ENCODE measurements at regions not wholly inside any gene's neighbourhood (a gene's known extent, or its start where the extent isn't known, plus 50 kb on each side); places are given as distances from the start of the nearest gene placed in this dataset.

DNA sequence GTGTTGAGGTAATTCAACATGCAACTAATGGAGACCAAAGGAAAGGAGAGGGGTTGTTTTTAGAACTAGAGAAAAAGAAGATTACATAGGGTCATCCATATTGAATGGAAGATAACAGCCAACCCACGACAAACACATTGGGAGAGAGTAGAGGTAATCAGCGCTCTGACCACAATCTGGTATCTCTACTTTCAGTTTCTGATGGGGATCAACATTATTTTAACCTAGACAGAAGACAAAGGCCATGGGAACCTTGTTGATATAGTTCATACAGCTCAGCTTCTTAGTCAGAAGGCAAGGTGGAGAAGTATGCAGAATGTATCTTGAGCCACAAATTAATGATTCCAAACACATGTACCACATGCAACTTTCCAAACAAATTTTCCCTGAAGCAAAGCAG, 537.1 kb upstream of the ST8SIA4 start:
- TF ChIP-seq POLR2A (IDR thresholded peaks at IDR 0.05) (no peak), EP300 (IDR thresholded peaks at IDR 0.05) (no peak)
- TF ChIP-seq, protein P1, sequence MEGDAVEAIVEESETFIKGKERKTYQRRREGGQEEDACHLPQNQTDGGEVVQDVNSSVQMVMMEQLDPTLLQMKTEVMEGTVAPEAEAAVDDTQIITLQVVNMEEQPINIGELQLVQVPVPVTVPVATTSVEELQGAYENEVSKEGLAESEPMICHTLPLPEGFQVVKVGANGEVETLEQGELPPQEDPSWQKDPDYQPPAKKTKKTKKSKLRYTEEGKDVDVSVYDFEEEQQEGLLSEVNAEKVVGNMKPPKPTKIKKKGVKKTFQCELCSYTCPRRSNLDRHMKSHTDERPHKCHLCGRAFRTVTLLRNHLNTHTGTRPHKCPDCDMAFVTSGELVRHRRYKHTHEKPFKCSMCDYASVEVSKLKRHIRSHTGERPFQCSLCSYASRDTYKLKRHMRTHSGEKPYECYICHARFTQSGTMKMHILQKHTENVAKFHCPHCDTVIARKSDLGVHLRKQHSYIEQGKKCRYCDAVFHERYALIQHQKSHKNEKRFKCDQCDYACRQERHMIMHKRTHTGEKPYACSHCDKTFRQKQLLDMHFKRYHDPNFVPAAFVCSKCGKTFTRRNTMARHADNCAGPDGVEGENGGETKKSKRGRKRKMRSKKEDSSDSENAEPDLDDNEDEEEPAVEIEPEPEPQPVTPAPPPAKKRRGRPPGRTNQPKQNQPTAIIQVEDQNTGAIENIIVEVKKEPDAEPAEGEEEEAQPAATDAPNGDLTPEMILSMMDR (IDR thresholded peaks at IDR 0.05), result no peak

DNA sequence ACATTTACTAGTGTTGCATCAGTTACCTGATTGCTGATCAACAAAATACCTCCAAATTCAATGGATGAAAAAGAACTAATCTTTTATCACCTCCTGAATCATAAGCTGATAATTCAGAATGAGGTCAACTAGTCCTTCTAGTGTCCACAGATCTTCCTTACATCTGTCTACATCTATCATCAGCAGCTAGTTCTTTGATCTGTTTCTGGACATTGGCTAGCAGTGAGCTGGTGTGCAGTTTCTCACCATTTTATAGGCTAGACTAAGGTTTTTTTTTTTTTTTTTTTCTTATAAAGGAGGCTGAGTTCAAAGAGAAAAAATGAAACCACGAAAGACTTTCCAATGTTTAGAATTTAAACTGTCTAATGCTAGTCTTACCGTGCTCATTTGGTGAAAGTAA, 534.3 kb upstream of the ST8SIA4 start:
- 66 to 77% (median 70%) methylated on average over 2 of the region's 2 CpGs for WGBS, 3 donors
- intact Hi-C loops (cut with DNase I), result no loop called here
- TF ChIP-seq POLR2A (IDR thresholded peaks at IDR 0.05) (no peak), EP300 (IDR thresholded peaks at IDR 0.05) (no peak)
- TF ChIP-seq, protein P1 (IDR thresholded peaks at IDR 0.05), result no peak

More for the DNA sequence above, 537.1 kb upstream of the ST8SIA4 start:
- no peak for DNase-seq
- no peaks in the 10 kb centered on the region for H3K4me1 ChIP-seq (ENCODE audit: insufficient read depth)
- H3K36me3 ChIP-seq, result no peaks in the 10 kb centered on the region
- H3K9me3 ChIP-seq, result no peaks in the 10 kb centered on the region
- H3K27ac ChIP-seq, result no peak overlapping the region
- no peak overlapping the region for H3K4me3 ChIP-seq
- H3K27me3 ChIP-seq, result no peaks in the 10 kb centered on the region
- 72 to 85% (median 76%) methylated on average over 2 of the region's 2 CpGs for WGBS, 3 donors
- intact Hi-C loops (cut with DNase I), result no loop called here

DNA sequence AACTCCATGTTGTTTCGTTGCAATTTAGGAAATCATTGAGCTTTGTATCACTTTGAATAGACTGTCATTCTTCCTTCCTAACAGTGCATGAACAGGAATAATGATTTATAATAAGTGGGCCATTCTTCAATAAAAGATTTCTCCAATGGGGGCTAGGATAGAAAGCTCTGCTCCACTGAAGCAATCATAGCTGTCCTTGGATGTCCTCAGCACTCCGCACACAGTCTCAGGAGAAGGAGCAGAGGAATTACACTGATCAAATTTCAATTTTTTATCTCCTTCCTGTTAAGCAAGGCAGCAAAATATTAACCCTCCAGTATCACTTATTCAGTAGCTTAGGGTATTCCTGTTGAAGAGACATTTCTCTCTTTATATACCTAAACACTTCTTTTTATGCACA, 532.7 kb upstream of the ST8SIA4 start:
- DNase-seq, result no peak
- no peak overlapping the region for H3K27ac ChIP-seq
- H3K4me1 ChIP-seq (ENCODE audit: insufficient read depth), result no peaks in the 10 kb centered on the region
- no peaks in the 10 kb centered on the region for H3K9me3 ChIP-seq
- TF ChIP-seq EP300 (IDR thresholded peaks at IDR 0.05) (no peak), POLR2A (IDR thresholded peaks at IDR 0.05) (no peak)
- no peaks in the 10 kb centered on the region for H3K36me3 ChIP-seq
- 8 to 23% (median 16%) methylated on average over 2 of the region's 2 CpGs for WGBS, 3 donors
- intact Hi-C loops (cut with DNase I), result no loop called here
- no peak overlapping the region for H3K4me3 ChIP-seq
- no peaks in the 10 kb centered on the region for H3K27me3 ChIP-seq

More for the DNA sequence above, 534.3 kb upstream of the ST8SIA4 start:
- Histone ChIP-seq H3K36me3 (no peaks in the 10 kb centered on the region), H3K9me3 (no peaks in the 10 kb centered on the region), H3K27me3 (no peaks in the 10 kb centered on the region), H3K4me1 (ENCODE audit: insufficient read depth) (no peaks in the 10 kb centered on the region), H3K4me3 (no peak overlapping the region), H3K27ac (no peak overlapping the region)
- no peak for DNase-seq

DNA sequence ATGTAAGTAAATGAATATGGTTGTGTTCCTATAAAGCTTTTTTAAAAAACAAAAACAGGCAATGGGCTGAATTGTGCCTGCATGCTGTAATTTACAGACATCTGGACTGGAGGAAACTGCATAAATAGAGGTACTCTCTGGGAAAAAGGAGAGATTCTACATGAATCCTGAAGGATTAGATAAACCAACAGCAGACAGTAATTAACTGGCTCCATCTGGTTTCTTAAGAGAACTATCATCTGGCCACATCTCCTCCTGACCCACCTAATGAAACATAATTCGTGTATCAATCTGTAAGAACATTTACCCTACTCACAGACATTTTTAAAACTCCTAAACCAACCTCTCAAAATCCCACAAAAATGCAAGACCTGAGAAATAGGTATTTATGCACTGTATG, 528.1 kb upstream of the ST8SIA4 start:
- WGBS, 3 donors, result 68 to 71% (median 70%) methylated on average over 1 of the region's 1 CpG
- Histone ChIP-seq H3K27me3 (no peaks in the 10 kb centered on the region), H3K4me1 (ENCODE audit: insufficient read depth) (no peaks in the 10 kb centered on the region), H3K4me3 (no peak overlapping the region), H3K36me3 (no peaks in the 10 kb centered on the region), H3K27ac (no peak overlapping the region), H3K9me3 (no peaks in the 10 kb centered on the region)
- intact Hi-C loops (cut with DNase I), result no loop called here
- TF ChIP-seq EP300 (IDR thresholded peaks at IDR 0.05), result no peak
- TF ChIP-seq POLR2A (IDR thresholded peaks at IDR 0.05), result no peak
- TF ChIP-seq, protein P1 (IDR thresholded peaks at IDR 0.05), result no peak
- DNase-seq, result no peak

DNA sequence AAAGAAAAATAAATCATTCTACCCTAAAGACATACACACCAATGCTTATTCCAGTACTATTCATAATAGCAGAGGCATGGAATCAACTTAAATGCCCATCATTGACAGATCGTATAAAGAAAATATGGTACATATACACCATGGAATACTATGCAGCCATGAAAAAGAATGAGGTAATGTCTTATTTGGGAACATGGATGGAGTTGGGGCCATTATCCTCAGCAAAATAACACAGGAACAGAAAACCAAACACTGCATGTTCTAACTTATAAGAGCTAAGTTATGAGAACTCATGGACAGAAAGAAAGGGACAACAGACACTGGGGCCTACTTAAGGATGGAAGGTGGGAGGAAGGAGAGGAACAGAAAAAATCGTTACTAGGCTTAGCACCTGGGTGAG, 527.5 kb upstream of the ST8SIA4 start:
- 90 to 94% (median 91%) methylated on average over 2 of the region's 2 CpGs for WGBS, 3 donors
- no peak for DNase-seq

More for the DNA sequence above, 527.5 kb upstream of the ST8SIA4 start:
- Histone ChIP-seq H3K9me3 (no peaks in the 10 kb centered on the region), H3K4me3 (no peak overlapping the region), H3K36me3 (no peaks in the 10 kb centered on the region), H3K27ac (no peak overlapping the region), H3K4me1 (ENCODE audit: insufficient read depth) (no peaks in the 10 kb centered on the region), H3K27me3 (no peaks in the 10 kb centered on the region)
- TF ChIP-seq, protein P1 (IDR thresholded peaks at IDR 0.05), result no peak
- TF ChIP-seq EP300 (IDR thresholded peaks at IDR 0.05), result no peak
- TF ChIP-seq POLR2A (IDR thresholded peaks at IDR 0.05), result no peak
- intact Hi-C loops (cut with DNase I), result no loop called here
